ENCODE measurements at regions not wholly inside any gene's neighbourhood (a gene's known extent, or its start where the extent isn't known, plus 50 kb on each side); places are given as distances from the start of the nearest gene placed in this dataset.

DNA sequence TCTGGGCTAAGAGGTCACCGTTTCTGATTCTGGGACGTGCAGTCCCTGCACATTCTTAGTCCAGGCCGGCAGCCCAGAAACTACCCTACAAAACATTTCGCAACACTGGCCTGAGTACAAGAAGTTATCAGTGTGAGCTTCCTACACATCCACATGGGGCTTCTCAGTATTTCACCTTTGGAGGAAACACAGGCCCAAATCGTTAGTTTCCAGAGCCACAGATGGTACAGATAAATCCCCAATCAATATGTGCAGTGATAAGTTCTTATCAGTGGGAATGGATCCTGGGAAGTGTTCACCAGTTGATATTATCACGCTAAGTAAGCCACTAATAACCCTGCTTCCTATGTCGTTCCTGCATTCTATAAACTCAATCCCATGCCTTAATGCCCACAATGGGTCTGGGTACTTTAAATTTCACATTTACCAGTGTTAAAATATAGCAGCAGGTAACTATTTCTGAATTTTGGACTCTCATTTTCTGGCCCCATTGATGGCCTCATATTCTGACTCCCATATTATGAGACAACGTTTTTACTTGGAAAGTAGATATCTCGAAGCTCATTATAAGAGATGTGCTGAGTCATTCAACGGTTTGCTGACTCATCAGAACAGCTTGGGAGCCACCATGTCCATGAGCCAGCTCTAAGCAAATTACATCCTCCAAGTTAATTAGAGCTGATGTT, 370.2 kb upstream of the MAF start:
- CTCF ChIA-PET, result no interaction called here
- no peak for DNase-seq (ENCODE audit: low read depth, low spot score)
- POLR2A ChIA-PET, result no interaction called here

DNA sequence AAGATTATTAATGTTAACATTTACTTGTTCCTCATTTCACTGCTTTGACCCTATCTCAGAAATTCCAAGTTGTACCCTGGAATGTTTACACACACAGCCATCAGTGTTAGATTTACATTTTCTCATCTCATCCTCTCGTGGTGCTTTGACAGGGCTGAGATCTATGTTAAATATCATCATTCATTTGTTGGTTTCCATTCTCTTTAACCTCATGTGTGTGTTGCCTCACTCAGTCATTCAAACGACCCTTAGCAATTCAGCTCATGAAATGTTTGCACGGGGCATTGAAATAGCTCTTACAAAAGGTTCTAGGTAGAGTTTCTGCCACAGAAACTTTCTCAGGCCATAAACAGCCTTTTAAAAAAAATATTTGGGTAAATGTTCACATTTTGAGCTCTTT, 369.6 kb upstream of the MAF start:
- H3K4me3 ChIP-seq (ENCODE audit: low read depth, low read length), result no peak overlapping the region
- no peak for DNase-seq (ENCODE audit: low read depth, low spot score)
- ChIA-PET CTCF (no interaction called here), POLR2A (no interaction called here)
- TF ChIP-seq, protein P1, sequence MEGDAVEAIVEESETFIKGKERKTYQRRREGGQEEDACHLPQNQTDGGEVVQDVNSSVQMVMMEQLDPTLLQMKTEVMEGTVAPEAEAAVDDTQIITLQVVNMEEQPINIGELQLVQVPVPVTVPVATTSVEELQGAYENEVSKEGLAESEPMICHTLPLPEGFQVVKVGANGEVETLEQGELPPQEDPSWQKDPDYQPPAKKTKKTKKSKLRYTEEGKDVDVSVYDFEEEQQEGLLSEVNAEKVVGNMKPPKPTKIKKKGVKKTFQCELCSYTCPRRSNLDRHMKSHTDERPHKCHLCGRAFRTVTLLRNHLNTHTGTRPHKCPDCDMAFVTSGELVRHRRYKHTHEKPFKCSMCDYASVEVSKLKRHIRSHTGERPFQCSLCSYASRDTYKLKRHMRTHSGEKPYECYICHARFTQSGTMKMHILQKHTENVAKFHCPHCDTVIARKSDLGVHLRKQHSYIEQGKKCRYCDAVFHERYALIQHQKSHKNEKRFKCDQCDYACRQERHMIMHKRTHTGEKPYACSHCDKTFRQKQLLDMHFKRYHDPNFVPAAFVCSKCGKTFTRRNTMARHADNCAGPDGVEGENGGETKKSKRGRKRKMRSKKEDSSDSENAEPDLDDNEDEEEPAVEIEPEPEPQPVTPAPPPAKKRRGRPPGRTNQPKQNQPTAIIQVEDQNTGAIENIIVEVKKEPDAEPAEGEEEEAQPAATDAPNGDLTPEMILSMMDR (IDR thresholded peaks at IDR 0.05; ENCODE audit: insufficient read depth, low read length, missing control alignments), result no peak

More for the DNA sequence above, 370.2 kb upstream of the MAF start:
- H3K4me3 ChIP-seq (ENCODE audit: low read depth, low read length), result no peak overlapping the region
- TF ChIP-seq, protein P1 (IDR thresholded peaks at IDR 0.05; ENCODE audit: insufficient read depth, low read length, missing control alignments), result no peak

DNA sequence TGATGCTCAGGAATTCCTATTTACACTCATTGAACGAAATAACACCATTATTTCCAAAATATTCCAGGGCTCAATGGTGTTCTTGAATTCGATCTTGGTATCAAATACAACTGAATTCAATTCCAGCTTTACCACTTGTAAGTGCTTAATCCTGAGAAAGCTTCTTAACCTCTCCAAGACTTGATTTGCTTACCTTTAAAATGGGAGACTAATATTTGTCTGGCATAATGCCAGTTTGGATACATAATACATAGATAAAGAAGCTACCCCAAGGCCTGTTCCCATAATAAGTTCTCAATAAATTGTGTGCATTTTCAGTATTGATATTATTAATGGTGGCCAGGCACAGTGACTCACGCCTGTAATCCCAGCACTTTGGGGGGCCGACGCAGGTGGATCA, 368.9 kb upstream of the MAF start:
- no peak for DNase-seq (ENCODE audit: low read depth, low spot score)
- ChIA-PET POLR2A (no interaction called here), CTCF (no interaction called here)
- no peak overlapping the region for H3K4me3 ChIP-seq (ENCODE audit: low read depth, low read length)
- TF ChIP-seq, protein P1 (IDR thresholded peaks at IDR 0.05; ENCODE audit: insufficient read depth, low read length, missing control alignments), result no peak

DNA sequence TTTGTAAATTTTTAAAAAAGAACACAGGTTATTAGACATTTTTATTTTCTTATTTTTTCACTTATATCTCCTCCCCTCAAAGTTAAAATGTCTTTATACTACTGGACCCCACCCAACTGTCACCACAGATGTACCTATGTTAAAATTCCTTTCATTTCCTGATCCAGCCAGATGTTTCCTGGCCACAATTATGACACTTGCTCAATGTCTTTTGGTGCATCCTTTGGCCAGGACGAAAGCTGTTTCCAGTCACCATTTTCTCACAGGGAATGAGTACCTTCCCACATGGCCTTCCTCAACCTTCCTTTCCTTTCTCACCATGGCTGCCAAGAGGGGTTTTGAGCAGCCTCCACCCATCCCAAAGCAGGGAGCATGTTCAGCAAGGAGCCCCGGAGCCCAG, 365.7 kb upstream of the MAF start:
- TF ChIP-seq, protein P1 (IDR thresholded peaks at IDR 0.05; ENCODE audit: insufficient read depth, low read length, missing control alignments), result no peak
- ChIA-PET CTCF (no interaction called here), POLR2A (no interaction called here)

DNA sequence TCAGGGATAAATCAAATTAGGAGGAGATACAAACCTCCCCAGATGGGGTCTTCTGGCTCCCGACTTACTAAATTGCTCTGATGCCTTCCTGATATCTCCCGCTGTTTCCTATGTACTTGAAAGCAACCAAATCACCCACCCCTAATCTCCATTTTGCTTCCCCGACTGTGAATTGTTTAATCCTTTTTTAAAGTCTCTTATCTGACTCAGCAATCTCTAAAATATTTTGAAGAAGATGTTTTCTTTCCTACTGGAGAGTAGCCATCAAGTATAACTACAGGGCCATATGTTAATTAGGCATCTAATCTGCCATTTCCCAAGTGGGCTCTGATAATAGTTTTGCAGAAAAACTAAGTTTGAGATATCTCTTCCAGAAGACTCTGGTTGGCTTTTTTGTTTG, 365.2 kb upstream of the MAF start:
- DNase-seq (ENCODE audit: low read depth, low spot score), result no peak
- TF ChIP-seq, protein P1 (IDR thresholded peaks at IDR 0.05; ENCODE audit: insufficient read depth, low read length, missing control alignments), result no peak
- ChIA-PET POLR2A (no interaction called here), CTCF (no interaction called here)
- H3K4me3 ChIP-seq (ENCODE audit: low read depth, low read length), result no peak overlapping the region

More for the DNA sequence above, 365.7 kb upstream of the MAF start:
- no peak overlapping the region for H3K4me3 ChIP-seq (ENCODE audit: low read depth, low read length)
- DNase-seq (ENCODE audit: low read depth, low spot score), result no peak

DNA sequence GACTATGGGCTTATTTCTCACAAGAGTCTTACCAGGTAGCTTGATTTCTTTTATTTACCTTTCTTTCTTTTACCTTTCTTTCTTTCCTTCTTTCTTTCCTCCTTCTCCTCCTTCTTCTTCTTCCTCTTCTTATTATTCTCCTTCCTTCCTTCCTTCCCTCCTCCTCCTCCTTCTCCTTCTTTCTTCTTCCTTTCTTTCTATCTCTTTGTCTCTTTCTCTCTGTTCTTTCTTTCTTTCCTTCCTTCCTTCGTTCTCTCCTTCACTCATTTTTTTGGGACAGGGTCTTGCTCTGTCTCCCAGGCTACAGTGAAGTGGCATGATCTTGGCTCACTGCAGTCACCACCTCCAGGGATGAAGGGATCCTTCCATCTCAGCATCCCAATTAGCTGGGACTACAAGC, 363.6 kb upstream of the MAF start:
- ChIA-PET POLR2A (no interaction called here), CTCF (no interaction called here)
- no peak for DNase-seq (ENCODE audit: low read depth, low spot score)
- TF ChIP-seq, protein P1 (IDR thresholded peaks at IDR 0.05; ENCODE audit: insufficient read depth, low read length, missing control alignments), result no peak
- H3K4me3 ChIP-seq (ENCODE audit: low read depth, low read length), result no peak overlapping the region

All from AG04449 (cell line).